Effector memory CD4-positive, alpha-beta T cell (primary cell): ENCODE measurements at regions not wholly inside any gene's neighbourhood (a gene's known extent, or its start where the extent isn't known, plus 50 kb on each side); places are given as distances from the start of the nearest gene placed in this dataset.

Experiments
- DNase-seq, 3 donors: peaks; one replicate each; pipeline ENCODE4 v3.0.0-alpha.2; 2020
- H3K27ac ChIP-seq: 2 replicates; pipeline ENCODE4 v1.7.0; 2013; ENCODE audit warnings: mild to moderate bottlenecking, low read length, moderate library complexity; ENCODE audit not compliant: insufficient read depth, poor library complexity, severe bottlenecking
- H3K27me3 ChIP-seq: replicated peaks from 2 replicates; pipeline ENCODE4 v1.7.0; 2013; ENCODE audit warnings: mild to moderate bottlenecking, low read length; ENCODE audit not compliant: insufficient read depth, control insufficient read depth, poor library complexity, severe bottlenecking
- H3K36me3 ChIP-seq: 2 replicates; pipeline ENCODE4 v1.7.0; 2013; ENCODE audit warnings: mild to moderate bottlenecking, low read length, moderate library complexity; ENCODE audit not compliant: control insufficient read depth, insufficient read depth
- H3K4me1 ChIP-seq: 2 replicates; pipeline ENCODE4 v1.7.0; 2013; ENCODE audit warnings: low read length, mild to moderate bottlenecking; ENCODE audit not compliant: control insufficient read depth, insufficient read depth, poor library complexity, severe bottlenecking
- H3K4me3 ChIP-seq: 2 replicates; pipeline ENCODE4 v1.7.0; 2013; ENCODE audit warnings: low read length, low read depth, mild to moderate bottlenecking; ENCODE audit not compliant: insufficient read depth, poor library complexity, severe bottlenecking
- H3K9me3 ChIP-seq: 2 replicates; pipeline ENCODE4 v1.7.0; 2013; ENCODE audit warnings: mild to moderate bottlenecking, low read length, moderate library complexity; ENCODE audit not compliant: control insufficient read depth

DNA sequence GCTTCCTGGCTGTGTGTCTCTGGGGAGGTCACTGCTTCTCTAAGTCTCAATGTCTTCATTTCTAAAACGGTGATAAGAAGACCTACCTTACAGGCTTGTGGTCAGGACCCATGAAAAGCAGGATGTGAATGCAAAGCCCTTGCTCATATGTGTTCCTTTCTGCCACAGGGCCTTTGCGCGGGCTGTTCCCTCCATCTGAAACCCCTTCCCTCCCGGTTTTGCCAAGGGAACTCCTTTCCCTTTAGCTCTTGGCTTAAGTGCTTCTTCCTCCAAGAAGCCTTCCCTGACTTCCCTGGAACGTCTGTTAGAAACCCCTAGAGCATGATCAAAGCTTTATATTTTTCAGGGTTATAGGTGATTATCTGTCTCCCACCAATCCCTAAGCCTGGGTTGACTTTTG, 147.2 kb upstream of the PTPN1 start:
- Histone ChIP-seq H3K4me1 (no peaks in the 10 kb centered on the region), H3K27ac (no peak overlapping the region), H3K4me3 (no peak overlapping the region), H3K27me3 (no peaks in the 10 kb centered on the region), H3K9me3 (no peaks in the 10 kb centered on the region), H3K36me3 (no peaks in the 10 kb centered on the region)
- DNase-seq, result no peak

DNA sequence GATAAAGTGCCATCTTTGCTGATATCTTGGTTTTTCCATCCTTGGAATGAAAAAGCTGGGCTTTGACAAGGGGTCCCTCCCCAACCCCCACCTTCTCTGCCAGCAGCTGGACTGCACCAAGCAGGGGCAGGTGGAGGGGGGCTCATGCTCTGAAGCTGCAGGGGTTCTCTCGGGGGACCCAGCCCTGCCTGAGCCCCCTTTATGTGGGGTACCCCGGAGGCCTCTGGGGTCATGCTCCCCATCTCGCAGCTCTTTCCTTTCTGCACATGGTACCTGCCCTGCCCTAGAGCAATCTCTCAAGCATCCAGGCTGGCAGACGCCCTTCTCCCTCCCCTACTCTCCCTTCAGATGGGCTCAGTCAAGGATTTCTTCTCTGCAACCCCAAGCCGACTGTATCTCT, 146.7 kb upstream of the PTPN1 start:
- no peak overlapping the region for H3K4me3 ChIP-seq
- H3K27ac ChIP-seq, result no peak overlapping the region
- H3K36me3 ChIP-seq, result no peaks in the 10 kb centered on the region
- H3K9me3 ChIP-seq, result no peaks in the 10 kb centered on the region
- H3K27me3 ChIP-seq, result no peaks in the 10 kb centered on the region
- H3K4me1 ChIP-seq, result no peaks in the 10 kb centered on the region
- DNase-seq, result no peak

DNA sequence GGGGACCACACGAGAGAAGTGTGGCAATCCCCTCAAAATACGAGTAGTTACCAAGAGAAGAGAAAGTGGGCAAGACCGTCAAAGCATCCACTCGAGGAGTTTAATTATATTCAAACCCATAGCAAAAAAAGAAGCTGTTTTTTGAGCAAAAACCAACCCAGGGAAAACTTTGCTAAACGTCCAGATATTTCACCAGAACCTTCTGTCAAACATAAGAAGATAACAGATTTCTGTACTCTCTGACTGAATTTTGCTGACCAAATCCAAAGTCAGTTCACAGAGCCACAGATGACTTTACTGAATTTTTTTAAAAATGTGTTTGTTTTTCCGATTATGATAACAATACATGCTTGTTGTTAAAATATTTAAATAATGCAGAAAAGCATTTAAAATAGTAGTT, 145.6 kb upstream of the PTPN1 start:
- no peak for DNase-seq
- H3K9me3 ChIP-seq, result no peaks in the 10 kb centered on the region
- no peaks in the 10 kb centered on the region for H3K36me3 ChIP-seq
- H3K27me3 ChIP-seq, result no peaks in the 10 kb centered on the region
- no peak overlapping the region for H3K27ac ChIP-seq
- H3K4me3 ChIP-seq, result no peak overlapping the region
- no peaks in the 10 kb centered on the region for H3K4me1 ChIP-seq

DNA sequence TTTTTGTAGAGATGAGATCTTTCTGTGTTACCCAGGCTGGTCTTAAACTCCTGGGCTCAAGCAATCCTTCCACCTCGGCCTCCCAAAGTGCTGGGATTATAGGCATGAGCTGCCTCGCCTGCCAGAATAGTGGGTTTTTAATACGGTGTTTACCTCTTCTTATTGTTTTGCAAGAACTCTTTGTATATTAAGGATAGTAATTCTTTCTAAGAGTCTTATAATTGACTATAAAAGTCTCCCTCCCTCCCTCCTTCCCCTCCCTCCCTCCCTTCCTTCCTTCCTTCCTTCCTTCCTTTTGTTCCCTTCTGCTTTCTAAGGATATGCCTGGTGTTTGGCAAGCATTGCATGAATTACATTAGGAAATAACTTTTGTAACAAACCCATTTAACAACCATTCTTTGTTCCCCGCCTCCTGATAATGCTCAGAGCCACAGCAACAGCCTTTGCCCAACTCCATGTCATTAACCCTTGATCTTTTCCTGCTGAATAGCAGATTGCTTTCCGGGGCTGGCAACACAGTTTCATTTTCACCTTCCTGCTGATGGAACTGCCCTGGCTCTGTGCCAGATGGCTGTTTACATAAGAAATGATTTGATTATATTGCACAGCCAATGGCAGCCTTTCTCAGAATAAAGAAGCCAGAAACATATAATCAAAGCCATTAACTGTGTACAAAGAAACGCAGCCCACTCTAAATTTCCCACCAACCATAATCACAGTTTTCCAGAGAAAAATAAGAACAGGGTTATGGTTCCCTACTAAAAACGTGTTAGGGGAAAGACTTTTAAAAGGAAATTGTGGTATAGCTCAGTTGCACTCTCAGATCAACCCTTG, 143.7 kb upstream of the PTPN1 start:
- H3K9me3 ChIP-seq, result no peaks in the 10 kb centered on the region
- no peaks in the 10 kb centered on the region for H3K36me3 ChIP-seq
- no peak for DNase-seq
- no peak overlapping the region for H3K4me3 ChIP-seq
- H3K27me3 ChIP-seq, result no peaks in the 10 kb centered on the region
- no peak overlapping the region for H3K27ac ChIP-seq
- no peaks in the 10 kb centered on the region for H3K4me1 ChIP-seq

DNA sequence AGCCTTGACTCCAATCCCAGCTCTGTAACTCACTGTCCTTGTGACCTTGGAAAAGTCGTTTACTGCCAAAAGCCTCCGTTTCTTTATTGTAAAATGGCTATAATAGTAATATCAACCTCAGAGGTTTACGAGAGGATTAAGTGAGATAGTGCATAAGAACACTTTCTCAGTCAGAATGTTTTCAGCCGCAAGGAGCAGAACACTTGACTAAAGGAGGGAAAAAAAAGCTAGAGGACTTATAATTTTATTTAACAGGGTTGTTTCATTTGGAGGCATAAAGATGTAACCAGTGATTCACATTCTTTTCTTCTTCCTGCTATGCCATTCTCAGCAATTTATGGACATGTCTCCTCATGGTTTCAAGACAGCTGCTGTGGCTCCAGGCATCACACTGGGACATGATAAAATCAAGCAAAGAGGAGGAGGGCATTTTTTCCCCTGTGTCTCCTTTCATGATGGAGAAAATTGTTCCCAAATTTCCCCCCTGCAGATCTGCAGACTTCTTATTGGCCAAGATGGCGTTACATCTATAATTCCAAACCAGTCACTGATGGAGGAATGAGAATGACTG, 143.0 kb upstream of the PTPN1 start:
- Histone ChIP-seq H3K9me3 (no peaks in the 10 kb centered on the region), H3K27me3 (no peaks in the 10 kb centered on the region), H3K4me3 (no peak overlapping the region), H3K27ac (no peak overlapping the region), H3K36me3 (no peaks in the 10 kb centered on the region), H3K4me1 (no peaks in the 10 kb centered on the region)
- no peak for DNase-seq

DNA sequence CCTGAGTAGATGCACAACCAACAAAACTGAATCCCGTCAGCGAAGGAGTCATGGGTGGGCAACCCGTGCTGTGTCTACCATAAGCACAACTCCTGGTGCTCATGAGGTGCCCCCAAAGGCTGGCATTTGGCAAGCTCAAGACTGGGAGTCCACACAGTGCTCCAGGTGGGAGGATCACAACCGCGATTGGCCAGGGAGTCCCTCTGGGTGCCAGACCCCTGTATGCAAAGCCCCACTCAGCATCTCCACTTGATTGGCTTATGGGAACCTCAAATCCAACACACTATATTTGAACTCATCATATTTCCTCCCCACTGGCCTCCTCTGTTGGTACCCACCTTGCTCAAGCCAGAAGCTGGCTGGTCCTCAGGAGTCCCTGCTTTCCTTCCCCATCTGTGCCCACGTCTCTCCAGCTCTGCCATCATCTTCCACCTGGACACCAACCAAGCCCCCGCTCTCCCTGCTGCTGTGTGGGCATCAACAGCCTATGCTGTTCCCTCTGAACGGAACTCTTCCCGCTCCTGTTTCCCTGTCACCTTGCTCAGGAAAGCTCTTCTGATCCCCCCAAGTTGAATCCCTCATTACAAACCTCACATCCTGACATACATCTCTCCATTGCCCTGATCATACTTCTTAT, 142.3 kb upstream of the PTPN1 start:
- no peaks in the 10 kb centered on the region for H3K36me3 ChIP-seq
- H3K4me1 ChIP-seq, result no peaks in the 10 kb centered on the region
- DNase-seq, result no peak
- no peaks in the 10 kb centered on the region for H3K9me3 ChIP-seq
- H3K27ac ChIP-seq, result no peak overlapping the region
- H3K4me3 ChIP-seq, result no peak overlapping the region
- no peaks in the 10 kb centered on the region for H3K27me3 ChIP-seq

DNA sequence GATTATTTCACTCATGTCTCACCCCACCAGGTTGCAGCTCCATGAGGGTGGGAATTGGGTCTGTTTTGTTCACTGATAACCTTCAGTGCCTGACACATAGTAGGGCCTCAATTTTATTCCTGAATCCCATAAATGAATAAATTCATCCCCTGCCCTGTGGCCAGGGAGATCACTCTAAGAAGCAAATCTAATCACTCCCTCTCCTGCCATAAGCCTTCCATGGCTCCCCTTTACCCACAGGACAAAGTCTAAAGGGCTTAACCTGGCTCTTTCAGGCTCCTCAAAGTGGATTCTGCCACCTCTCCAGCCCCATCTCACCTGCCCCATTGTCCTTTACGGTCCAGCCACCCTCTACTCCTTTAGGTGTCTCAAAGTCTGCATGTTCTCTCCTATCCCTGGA, 141.8 kb upstream of the PTPN1 start:
- no peaks in the 10 kb centered on the region for H3K27me3 ChIP-seq
- no peak for DNase-seq
- H3K36me3 ChIP-seq, result no peaks in the 10 kb centered on the region
- H3K4me1 ChIP-seq, result no peaks in the 10 kb centered on the region
- no peak overlapping the region for H3K4me3 ChIP-seq
- H3K9me3 ChIP-seq, result no peaks in the 10 kb centered on the region
- H3K27ac ChIP-seq, result no peak overlapping the region

DNA sequence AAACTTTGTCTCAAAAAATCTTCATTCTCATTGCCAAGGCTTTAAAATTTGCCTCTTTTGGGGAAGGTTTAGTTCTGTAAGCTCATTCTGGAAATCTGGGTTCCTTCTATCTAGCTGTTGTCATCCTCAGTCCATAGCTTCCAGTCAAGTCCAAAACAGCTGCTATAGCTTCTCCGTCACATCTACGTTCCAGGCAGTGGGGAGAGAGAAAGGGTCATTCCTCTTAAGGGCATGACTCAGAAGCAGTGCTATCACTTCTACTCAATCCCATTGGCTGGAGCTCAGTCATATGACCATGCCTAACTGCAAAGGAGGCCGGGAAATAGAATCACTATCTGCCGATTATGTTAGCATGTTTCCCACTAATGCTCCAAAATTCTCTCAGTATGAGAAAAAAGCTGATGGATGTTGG, 141.4 kb upstream of the PTPN1 start:
- H3K27ac ChIP-seq, result no peak overlapping the region
- H3K9me3 ChIP-seq, result no peaks in the 10 kb centered on the region
- H3K4me3 ChIP-seq, result no peak overlapping the region
- H3K4me1 ChIP-seq, result no peaks in the 10 kb centered on the region
- H3K36me3 ChIP-seq, result no peaks in the 10 kb centered on the region
- DNase-seq, result no peak
- no peaks in the 10 kb centered on the region for H3K27me3 ChIP-seq

DNA sequence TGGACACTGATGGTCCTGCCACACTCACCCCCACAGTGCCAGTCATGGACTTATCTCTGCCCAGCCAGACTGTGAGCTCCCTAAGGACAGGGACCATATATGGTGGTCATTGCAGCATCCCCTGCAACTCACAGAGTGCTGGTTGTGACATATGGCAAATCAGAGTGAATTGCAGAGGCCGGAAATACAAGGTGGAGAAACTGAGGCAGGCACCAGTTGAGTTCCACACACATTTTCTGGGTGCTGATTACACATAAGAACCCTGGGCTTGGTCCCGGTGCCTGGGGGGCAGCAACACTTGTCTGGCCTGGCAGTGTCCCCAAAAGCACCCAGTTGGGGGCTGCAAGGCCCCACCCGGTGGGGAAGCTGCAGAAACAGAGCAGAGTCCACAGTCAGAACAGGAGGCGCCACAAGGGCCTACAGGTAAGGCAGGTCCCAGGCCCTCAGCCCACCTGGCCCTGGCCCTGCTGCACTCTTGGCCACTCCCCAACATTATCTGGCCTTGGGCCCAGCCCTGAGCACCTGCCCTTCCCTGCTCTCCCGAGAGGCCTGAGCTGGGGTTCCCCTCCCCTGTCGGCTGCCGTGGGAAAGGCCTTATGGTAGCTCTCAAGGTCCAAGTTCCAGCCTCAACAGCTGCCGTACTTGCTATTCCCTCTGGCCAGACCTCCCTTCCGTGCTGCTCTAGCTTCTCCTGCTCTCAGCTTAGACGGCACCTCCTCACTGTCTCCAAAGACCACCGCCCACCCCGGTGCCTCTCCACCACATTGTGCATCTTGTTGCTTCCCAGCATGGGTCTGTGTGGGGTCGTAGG, 140.8 kb upstream of the PTPN1 start:
- Histone ChIP-seq H3K4me3 (no peak overlapping the region), H3K36me3 (no peaks in the 10 kb centered on the region), H3K9me3 (no peaks in the 10 kb centered on the region), H3K4me1 (no peaks in the 10 kb centered on the region), H3K27ac (no peak overlapping the region), H3K27me3 (no peaks in the 10 kb centered on the region)
- no peak for DNase-seq
